ENCODE measurements at regions not wholly inside any gene's neighbourhood (a gene's known extent, or its start where the extent isn't known, plus 50 kb on each side); places are given as distances from the start of the nearest gene placed in this dataset.
A peak's percentile ranks its signal among the peaks of the same experiment; 100 is the strongest.
"Not testable (repeated sequence)": the region's sequence is repeated elsewhere in the genome, so short reads cannot be mapped to it uniquely, and the experiment has no call there.

DNA sequence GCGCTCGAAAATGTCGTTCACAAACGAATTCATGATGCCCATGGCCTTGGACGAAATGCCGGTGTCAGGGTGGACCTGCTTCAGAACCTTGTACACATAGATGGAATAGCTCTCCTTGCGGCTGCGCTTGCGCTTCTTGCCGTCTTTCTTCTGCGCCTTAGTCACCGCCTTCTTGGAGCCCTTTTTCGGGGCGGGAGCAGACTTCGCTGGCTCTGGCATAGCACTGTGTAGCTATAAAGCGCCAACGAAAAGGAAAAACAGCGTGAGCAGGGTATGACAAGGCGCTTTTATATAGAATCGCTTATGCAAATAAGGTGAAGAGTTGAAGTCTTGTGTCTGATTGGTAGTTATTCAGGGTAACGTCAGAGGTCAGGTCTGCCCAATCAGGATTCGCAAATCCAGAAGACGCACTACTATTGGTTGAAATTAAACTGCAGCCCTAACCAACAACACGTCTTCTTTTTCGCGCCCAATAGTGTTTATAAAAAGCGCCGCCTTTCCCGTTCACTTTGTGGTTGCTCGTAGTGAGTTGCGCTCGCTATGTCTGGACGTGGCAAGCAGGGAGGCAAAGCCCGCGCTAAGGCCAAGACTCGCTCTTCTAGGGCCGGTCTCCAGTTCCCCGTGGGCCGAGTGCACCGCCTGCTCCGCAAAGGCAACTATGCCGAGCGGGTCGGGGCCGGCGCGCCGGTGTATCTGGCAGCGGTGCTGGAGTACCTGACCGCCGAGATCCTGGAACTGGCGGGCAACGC is 114.8 kb upstream of the PRSS16 start:
- FAIRE-seq = peak; percentile 93
- DNase-seq (ENCODE audit: low spot score) = peak; percentile 100

DNA sequence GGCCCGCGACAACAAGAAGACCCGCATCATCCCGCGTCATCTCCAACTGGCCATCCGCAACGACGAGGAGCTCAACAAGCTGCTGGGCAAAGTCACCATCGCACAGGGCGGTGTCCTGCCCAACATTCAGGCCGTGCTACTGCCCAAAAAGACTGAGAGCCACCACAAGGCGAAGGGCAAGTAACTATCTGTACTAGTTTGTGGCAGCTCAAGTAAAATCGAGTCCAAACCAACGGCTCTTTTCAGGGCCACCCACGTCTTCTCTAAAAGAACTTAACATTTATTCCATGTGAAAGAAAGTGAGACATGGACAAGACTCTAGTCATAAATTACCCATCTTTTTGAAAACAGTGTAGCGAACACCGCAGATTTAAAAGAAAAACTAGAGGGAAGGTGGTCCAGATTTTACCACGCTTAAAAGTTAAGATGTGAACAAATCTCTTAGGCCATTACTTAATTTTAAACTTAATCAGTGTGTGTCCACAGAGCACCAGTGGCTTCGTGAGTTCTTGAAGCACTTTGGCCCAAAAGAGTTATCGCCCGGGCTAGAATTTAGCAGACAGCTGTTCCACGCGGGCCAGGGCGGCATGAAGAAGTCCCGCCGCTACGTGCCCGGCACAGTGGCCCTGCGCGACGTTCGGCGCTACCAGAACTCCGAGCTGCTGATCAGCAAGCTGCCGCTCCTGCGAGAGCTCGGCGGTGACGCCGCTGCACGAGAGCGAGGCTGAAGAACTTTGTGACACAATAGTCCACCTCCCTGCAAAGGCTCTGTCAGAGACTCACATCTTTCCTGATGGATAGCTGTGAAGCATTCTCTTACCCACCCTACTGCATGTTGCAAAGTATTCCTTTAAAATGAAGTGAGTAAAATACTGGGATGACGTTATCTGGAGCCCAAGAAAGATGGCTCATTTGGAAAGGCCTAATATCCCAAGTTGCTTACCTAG is 113.9 kb upstream of the PRSS16 start:
- FAIRE-seq (peak; percentile 21), DNase-seq (ENCODE audit: low spot score) (peak; percentile 68)

DNA sequence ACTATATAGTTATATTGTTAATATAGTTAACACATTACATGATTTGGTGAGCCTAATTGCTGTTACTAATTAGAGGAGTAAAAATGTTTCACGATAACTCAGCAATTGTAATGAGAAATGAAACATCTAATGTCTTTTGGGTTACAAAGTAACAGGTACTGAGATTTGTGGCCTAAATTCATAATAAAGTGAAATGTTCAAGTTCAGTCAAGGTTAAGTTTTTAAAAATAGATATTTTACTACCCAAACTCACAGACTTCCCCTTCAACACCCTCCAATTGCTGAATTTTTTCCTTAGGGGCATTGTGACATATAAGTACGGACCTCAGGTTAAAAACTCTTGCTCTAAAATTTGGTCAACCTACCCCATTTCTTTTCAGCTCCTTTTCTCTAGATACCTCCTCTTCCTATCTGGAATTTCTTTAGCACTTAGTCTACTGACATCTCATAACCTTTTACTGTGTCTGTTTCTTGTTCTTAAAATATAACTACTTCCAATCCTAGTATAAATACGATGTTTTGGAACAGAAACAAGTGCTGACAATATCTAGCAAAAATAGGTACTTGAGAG is 112.3 kb upstream of the PRSS16 start:
- no peak for DNase-seq (ENCODE audit: low spot score)
- FAIRE-seq = no peak

DNA sequence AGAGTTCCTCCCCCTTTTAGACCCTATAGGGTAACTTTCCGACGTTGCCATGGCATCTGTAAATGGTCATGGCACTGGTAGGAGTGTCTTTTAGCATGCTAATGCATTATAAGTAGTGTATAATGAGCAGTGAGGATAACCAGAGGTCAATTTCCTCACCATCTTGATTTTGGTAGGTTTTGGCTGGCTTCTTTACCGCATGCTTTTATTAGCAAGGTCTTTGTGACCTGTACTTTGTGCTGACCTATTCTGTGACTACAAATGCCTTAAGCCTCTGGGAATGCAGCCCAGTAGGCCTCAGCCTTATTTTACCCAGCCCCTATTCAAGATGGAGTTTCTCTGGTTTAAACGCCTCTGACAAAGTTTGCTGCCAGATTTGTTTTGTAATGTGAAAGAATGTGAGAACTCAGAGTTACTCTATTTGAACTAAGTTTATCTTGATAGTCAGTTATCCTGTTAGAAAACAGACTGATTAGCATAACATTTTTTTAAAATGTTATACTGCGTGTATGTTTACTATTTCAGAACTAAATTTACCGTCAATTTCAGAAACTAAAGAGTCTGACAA is 111.3 kb upstream of the PRSS16 start:
- DNase-seq (ENCODE audit: low spot score) (no peak), FAIRE-seq (no peak)

DNA sequence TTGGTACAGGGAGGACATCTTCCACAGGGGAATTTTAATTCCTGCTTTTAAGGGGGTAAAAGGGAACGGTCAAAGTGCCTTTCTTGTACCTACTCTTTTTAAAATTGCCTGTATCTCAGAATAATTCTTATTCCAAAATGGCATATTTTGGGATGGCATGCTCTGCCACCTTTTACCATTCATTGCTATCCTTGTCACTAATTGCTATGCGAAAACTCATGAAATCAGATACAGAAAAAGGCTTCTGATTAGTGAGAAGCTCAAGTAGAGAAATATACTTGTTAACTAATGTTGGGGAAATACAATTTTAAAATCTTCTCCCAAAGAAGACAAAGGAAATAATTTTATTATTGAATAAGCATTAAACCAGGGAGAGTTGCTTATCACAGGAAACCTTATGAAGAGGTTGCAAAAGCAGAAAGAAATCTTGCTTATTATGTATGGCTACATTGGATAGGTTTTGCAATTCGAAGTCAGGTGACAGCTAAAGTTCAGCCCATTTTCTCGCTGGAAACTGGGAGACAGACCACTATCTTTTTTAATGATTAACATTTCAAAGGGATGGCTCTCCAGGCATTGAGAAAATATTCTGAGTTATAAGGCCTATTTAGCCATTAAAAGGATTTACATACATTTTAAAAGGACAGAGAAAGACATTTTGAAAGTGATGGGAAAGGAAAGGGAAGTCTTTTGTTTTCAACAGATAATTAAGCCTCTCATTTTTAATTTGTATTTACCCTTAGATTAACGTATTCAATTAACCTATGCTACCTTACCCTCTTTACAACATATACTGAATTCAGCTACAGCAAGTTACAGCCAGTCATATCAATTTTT is 110.3 kb upstream of the PRSS16 start:
- no peak for FAIRE-seq

DNA sequence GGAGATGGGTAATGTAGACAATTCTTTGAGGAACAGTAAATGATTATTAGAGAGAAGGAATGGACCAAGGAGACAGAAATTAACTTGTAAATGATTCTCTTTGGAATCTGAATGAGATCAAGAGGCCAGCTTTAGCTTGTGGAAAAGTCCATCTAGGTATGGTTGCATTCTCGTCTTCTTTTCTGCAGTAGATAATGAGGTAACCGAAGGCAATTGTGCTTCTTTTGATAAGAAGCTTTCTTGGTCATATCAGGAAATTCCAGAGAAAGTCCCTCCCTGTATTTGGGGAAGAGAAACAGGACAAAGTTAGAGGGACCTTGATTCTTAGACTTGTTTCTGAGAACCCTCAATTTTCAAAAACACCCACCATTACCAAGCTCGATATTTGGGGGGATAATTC is 109.1 kb upstream of the PRSS16 start:
- DNase-seq (ENCODE audit: low spot score) (no peak), FAIRE-seq (no peak)

More for the DNA sequence above, 110.3 kb upstream of the PRSS16 start:
- no peak for DNase-seq (ENCODE audit: low spot score)

DNA sequence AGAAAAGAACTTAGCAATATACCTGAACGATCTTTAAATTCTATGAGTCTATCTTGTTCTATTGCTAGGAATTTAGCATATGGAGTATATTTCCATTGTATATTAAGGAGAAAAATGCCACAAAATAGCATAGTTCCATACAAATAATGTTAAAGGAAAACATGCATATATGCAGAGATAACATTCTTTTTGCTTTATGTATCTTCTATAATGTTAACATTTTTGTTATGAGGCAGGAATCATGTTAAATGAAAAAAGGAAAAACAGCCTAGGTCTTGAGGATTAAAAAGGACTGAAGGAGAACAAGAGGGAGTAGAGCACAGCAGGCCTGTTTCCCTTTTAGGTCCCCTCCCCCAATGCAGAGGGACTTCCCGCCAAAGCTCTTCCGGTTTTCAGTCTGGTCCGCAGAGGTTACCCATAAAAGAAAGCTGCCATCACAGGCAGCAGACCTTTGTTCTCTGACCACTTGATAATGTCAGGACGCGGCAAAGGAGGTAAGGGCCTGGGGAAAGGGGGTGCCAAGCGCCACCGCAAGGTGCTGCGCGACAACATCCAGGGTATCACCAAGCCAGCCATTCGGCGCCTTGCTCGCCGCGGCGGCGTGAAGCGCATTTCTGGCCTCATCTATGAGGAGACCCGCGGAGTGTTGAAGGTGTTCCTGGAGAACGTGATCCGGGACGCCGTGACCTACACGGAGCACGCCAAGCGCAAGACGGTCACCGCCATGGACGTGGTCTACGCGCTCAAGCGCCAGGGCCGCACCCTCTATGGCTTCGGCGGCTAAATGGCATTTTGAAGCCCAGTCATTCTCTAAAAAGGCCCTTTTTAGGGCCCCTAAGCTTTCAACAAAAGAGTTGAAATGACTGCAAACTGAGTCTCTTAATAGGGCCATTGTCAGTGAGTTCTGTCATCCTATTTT is 108.4 kb upstream of the PRSS16 start:
- DNase-seq (ENCODE audit: low spot score) = no peak

DNA sequence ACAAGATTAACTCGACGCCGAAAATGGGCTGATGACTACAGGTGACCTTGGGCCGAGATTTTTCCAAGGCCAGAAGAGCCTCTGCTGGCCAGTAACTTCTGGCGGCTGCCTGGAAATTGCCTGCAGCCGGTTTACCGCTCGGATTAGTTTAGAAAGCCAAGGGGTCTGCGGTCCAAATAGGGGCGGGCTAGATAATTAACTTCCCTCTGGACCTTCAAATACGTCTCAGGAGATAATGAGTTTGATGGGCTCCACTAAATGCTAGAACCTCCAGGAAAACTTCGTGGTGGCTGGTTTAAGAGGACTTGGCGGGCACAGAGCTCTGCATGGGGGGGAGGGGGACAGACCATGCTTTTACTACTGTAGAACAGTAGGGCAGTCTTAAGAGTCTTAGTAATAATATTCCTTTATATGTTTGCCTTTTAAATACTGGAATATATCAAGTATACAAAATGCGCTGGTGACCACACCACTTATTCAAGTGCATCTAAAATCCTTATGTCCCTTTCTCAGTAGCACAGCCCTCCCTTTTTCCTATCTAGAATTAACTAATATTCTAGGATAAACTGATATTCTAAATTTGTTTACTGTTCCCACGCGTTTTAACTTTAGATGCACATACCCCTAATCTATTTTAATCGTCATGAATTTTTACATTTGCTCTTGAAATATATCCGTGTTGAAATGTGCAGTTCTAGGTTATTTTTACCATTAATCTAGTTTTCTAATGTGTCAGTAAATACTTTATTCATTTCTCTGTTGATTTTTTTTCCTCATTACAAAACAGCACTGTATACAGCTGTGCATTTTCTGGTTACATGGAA is 107.5 kb upstream of the PRSS16 start:
- FAIRE-seq (no peak), DNase-seq (ENCODE audit: low spot score) (no peak)

More for the DNA sequence above, 108.4 kb upstream of the PRSS16 start:
- FAIRE-seq = no peak

DNA sequence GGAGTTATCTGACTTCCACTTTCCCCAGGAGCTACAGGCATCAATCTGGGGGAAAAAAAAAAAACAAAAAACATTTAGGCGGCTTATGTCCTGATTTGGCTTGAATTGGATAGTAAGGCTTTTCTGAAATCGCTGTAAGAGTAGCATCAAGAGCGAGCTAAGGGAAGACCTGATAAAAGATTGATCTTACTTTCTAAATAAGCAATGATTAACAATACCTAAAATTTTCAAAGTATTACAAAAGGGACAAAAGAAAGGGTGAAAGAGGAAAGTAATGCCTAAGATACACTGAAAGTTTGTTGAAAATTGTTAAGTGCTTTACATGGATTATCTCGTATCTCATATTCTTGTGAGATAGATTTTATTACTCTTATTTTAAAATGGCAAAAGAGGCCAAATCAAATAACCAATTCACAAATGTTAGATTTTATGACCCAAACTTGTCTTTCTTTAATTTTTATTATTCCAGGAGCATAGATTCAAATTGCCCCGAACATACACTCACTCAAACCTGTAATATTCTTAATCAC is 106.4 kb upstream of the PRSS16 start:
- FAIRE-seq (no peak), DNase-seq (ENCODE audit: low spot score) (no peak)

DNA sequence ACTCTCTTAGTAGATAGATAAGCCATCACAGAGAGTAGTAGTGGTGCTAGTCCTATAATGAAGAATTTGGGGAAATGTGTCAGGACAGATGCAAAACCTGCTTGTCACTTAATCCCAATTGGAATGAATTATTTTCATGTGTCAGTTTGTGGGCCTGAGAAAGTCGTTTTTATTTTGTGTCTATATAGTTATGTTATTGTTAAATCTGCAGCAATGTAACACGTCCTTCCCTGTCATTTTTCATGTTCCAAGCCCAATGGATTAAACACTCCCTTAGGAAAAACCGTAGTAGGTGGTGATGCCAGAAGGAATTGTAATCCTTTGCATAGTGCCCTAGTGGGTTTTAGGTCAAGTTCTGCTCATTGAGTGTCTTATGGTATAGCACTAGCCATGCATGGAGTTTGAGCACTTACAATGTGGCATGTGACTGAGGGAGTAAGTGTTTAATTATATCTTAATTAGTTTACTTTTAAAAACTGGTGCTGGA is 105.9 kb upstream of the PRSS16 start:
- no peak for DNase-seq (ENCODE audit: low spot score)
- no peak for FAIRE-seq

DNA sequence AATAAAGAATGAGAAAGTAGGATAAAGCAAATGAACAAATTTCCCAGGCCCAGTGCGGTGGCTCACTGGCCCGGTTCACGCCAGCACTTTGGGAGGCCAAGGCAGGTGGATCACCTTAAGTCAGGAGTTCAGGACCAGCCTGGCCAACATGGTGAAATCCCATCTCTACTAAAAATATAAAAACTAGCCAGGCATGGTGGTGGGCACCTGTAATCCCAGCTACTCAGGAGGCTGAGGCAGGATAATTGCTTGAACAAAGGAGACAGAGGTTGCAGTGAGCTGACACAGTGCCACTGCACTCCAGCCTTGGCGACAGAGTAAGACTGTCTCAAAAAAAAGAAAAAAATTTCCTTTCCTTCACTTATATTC is 104.5 kb upstream of the PRSS16 start:
- DNase-seq (ENCODE audit: low spot score); FAIRE-seq: not testable (repeated sequence)

DNA sequence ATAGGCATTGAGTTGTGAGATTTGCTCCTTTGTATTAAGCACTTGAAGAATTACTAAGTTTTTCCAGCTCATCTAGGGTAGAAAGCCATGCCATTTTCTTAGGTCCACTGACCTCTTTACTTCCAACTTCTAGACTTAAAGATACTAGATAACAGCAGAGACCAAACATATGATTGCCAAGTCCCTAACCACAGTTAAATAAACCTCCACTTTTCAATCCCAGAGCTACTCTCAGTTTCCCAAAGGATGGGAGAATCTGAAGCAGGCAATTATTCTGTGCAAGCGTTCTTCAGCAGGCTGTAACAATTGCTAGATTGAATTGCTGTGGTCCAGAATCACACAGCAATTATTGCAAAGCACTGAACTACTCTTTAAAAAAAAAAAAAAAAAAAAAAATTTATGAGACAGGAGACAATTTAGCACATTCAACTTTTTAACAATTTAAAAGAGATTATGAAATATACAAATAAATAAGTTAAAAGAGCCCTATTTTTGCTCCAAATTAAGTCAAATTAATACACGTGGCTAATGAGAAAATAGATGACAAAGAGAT is 104.0 kb upstream of the PRSS16 start:
- no peak for FAIRE-seq

DNA sequence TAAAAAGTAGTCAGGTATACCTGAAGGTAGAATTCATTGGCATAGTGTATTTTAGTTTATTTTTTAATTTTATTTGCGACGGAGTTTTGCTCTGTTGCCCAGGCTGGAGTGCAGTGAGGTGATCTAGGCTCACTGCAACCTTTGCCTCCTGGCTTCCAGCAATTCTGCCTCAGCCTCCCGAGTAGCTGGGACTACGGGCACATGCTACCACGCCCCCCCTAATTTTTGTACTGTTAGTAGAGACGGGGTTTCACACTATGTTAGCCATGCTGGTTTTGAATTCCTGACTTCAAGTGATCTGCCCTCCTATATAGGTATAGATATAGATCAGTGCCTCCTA is 102.8 kb upstream of the PRSS16 start:
- no peak for FAIRE-seq
- no peak for DNase-seq (ENCODE audit: low spot score)

More for the DNA sequence above, 104.0 kb upstream of the PRSS16 start:
- DNase-seq (ENCODE audit: low spot score) = no peak

DNA sequence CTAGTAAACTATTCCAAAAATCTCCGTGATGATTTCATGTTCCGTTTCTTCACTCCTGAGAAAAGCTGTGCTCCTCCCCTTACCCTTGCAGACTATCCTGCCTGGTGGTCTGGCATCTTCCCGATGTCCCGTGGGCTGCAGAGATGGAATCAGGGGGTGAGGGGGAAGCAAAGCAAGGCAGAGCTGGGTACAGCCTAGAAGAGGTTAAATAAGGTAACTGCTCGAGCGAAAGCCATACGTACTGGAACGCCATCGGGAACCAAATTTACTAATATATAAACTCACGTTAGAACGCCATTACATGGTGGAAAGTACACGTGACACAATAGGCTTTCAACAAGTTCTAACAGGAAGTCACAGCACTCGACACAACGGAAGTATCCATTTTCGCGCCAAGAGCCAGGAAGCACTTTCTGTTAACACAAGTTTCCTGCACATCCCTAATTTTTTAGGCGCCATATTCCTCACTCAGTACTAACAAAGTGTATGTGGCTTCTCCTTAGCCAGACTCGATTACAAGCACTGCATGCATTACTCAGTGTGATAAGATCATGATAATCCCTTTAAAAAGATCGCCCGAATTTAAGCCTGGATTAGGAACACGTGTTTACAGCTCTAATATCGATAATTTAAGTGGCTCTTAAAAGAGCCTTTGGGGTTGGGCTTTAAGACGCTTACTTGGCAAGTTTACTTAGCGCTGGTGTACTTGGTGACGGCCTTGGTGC is 101.6 kb upstream of the PRSS16 start:
- DNase-seq (ENCODE audit: low spot score) = peak; percentile 77
- no peak for FAIRE-seq

DNA sequence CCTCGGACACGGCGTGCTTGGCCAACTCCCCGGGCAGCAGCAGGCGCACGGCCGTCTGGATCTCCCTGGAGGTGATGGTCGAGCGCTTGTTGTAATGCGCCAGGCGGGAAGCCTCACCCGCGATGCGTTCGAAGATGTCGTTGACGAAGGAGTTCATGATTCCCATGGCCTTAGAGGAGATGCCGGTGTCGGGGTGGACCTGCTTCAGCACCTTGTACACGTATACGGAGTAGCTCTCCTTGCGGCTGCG is 101.1 kb upstream of the PRSS16 start:
- FAIRE-seq; DNase-seq (ENCODE audit: low spot score): not testable (repeated sequence)

DNA sequence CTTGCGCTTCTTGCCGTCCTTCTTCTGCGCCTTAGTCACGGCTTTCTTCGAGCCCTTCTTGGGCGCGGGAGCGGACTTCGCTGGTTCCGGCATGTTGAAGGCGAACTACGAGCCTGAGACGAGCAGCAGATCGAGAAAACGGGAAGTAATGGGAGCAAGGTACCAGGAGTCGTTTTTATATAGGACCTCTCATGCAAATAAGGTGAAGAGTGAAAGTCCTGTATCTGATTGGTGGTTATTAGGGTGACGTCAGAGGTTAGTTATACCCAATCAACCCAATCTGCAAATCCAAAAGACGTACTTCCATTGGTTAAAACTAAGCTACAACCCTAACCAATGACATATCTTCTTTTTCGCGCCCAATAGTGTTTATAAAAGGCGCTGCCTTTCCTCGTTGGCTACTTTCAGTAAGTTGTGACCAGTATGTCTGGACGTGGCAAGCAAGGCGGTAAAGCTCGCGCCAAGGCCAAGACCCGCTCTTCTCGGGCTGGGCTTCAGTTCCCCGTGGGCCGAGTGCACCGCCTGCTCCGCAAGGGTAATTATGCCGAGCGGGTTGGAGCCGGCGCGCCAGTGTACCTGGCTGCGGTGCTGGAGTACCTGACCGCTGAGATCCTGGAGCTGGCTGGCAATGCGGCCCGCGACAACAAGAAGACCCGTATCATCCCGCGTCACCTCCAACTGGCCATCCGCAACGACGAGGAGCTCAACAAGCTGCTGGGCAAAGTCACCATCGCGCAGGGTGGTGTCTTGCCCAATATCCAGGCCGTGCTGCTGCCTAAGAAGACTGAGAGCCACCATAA is 100.6 kb upstream of the PRSS16 start:
- FAIRE-seq (peak; percentile 89), DNase-seq (ENCODE audit: low spot score) (peak; percentile 100)

DNA sequence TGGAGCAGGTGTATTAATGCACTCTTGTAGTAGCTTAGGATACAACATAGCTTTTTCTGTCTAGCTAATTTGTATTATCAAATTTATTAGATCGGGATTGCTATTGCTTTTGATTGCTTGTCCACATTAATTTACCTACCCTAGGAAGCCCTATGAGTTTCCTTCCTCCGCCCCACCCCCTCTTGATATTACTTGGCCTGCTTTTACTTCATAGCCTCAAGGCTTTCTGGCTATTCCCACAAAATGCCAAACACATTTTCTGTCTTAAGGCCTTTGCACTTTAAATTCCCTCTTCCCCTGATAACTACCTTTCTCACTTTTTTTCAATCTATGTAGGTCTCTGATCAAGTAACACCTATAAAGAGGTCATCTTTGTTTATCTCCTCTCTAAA is 99.1 kb upstream of the PRSS16 start:
- FAIRE-seq (no peak), DNase-seq (ENCODE audit: low spot score) (no peak)

All from RCC 7860 (cell line).